GM21723 (cell line): ENCODE measurements at regions not wholly inside any gene's neighbourhood (a gene's known extent, or its start where the extent isn't known, plus 50 kb on each side); places are given as distances from the start of the nearest gene placed in this dataset.
"Not testable (repeated sequence)": the region's sequence is repeated elsewhere in the genome, so short reads cannot be mapped to it uniquely, and the experiment has no call there.

Source experiments
- ATAC-seq: cut with Tn5 transposase; IDR thresholded peaks from one replicate; pipeline ENCODE4 v1.9.1; 2021; ENCODE audit warnings: mild to moderate bottlenecking, moderate library complexity; ENCODE audit not compliant: unreplicated experiment

- ATAC-seq: no peak
Observed at GRCh38 chr4:177235026-177235425, 74.6 kb upstream of the NEIL3 start.

GRCh38 chr4:177236886-177237285 lies 72.8 kb upstream of the NEIL3 start:
- ATAC-seq: no peak

GRCh38 chr4:177237291-177237690 lies 72.4 kb upstream of the NEIL3 start:
- no peak for ATAC-seq

- no peak for ATAC-seq
Observed at GRCh38 chr4:177239477-177239876, 70.2 kb upstream of the NEIL3 start.

GRCh38 chr4:177239878-177240277 lies 69.8 kb upstream of the NEIL3 start:
- no peak for ATAC-seq

- ATAC-seq: no peak
Observed at GRCh38 chr4:177242651-177243286, 66.9 kb upstream of the NEIL3 start.

- no peak for ATAC-seq
Observed at GRCh38 chr4:177246641-177247584, 62.8 kb upstream of the NEIL3 start.

- peak; percentile 94 for ATAC-seq
Observed at GRCh38 chr4:177250056-177250696, 59.5 kb upstream of the NEIL3 start.

GRCh38 chr4:177251237-177251636 lies 58.4 kb upstream of the NEIL3 start:
- no peak for ATAC-seq

GRCh38 chr4:177255359-177255758 lies 54.3 kb upstream of the NEIL3 start:
- ATAC-seq: no peak

GRCh38 chr4:177256950-177257349 lies 52.7 kb upstream of the NEIL3 start:
- ATAC-seq: no peak

GRCh38 chr4:177259466-177259865 lies 50.2 kb upstream of the NEIL3 start:
- ATAC-seq: not testable (repeated sequence)
